ENCODE measurements at regions not wholly inside any gene's neighbourhood (a gene's known extent, or its start where the extent isn't known, plus 50 kb on each side); places are given as distances from the start of the nearest gene placed in this dataset.

DNA sequence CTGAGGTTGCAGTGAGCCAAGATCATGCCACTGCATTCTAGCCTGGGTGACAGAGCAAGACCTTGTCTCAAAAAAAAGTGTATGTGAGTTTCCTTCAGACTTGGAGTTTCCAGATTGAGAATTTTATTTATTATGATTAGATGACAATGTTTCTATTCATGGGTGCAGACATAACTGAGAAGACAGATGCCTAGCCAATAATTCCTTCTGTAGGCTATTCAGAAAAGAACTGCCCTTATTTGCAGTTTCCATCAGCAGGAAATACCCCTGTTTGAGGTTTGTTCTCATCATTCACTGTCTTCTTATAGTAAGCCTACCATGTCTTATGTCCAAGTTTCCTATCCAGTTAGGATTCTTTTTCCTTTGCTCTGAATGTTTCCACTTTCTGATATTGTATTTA lies 269.0 kb downstream of the KTN1 start:
- TF ChIP-seq, protein P1, sequence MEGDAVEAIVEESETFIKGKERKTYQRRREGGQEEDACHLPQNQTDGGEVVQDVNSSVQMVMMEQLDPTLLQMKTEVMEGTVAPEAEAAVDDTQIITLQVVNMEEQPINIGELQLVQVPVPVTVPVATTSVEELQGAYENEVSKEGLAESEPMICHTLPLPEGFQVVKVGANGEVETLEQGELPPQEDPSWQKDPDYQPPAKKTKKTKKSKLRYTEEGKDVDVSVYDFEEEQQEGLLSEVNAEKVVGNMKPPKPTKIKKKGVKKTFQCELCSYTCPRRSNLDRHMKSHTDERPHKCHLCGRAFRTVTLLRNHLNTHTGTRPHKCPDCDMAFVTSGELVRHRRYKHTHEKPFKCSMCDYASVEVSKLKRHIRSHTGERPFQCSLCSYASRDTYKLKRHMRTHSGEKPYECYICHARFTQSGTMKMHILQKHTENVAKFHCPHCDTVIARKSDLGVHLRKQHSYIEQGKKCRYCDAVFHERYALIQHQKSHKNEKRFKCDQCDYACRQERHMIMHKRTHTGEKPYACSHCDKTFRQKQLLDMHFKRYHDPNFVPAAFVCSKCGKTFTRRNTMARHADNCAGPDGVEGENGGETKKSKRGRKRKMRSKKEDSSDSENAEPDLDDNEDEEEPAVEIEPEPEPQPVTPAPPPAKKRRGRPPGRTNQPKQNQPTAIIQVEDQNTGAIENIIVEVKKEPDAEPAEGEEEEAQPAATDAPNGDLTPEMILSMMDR (conservative IDR thresholded peaks at IDR 0.05 in 1 of 2, IDR thresholded peaks at IDR 0.05 in 1 of 2; ENCODE audit: low read depth in 1 of 2, low read length in 2 of 2) = no peak
- no peak for TF ChIP-seq EZH2 (IDR thresholded peaks at IDR 0.05; ENCODE audit: low read length, missing control alignments)
